ENCODE measurements at regions not wholly inside any gene's neighbourhood (a gene's known extent, or its start where the extent isn't known, plus 50 kb on each side); places are given as distances from the start of the nearest gene placed in this dataset.

- no peak overlapping the region for H3K27ac ChIP-seq (ENCODE audit: insufficient read length, low read depth, low read length)
Measured at GRCh38 chr7:42549866-42550485, 313.0 kb upstream of the GLI3 start.

More at GRCh38 chr7:42549866-42550485, 313.0 kb upstream of the GLI3 start:
- Histone ChIP-seq H3K9ac (ENCODE audit: extremely low read depth, insufficient read length, low read length) (no peak overlapping the region), H2AK5ac (ENCODE audit: insufficient read length, low read length) (no peak overlapping the region), H3K56ac (ENCODE audit: insufficient read length, low read depth, low read length) (no peak overlapping the region), H4K91ac (ENCODE audit: insufficient read length, low read depth, low read length) (no peak overlapping the region), H2BK15ac (ENCODE audit: low read depth, low read length) (no peak overlapping the region), H3K4me1 (ENCODE audit: insufficient read depth, low read length) (no peaks in the 10 kb centered on the region), H3K23me2 (ENCODE audit: insufficient read length, low read depth, low read length, poor library complexity, severe bottlenecking) (no peaks in the 10 kb centered on the region), H4K5ac (ENCODE audit: insufficient read length, low read depth, low read length) (no peak overlapping the region), H3K27me3 (ENCODE audit: insufficient read depth, low read length) (no peaks in the 10 kb centered on the region), H2AFZ (ENCODE audit: low read length) (no peak overlapping the region), H4K20me1 (ENCODE audit: control insufficient read depth, insufficient read depth, insufficient read length) (no peaks in the 10 kb centered on the region), H4K8ac (replicated peaks; ENCODE audit: insufficient read length, low read depth, low read length) (no peak overlapping the region), H3K9me3 (ENCODE audit: control insufficient read depth, low read depth, low read length) (peaks cover 26% of the 10 kb centered on the region), H3K79me1 (ENCODE audit: insufficient read depth, low read depth, low read length, poor library complexity, severe bottlenecking) (no peaks in the 10 kb centered on the region), H3K4ac (ENCODE audit: low read depth, low read length) (no peak overlapping the region), H3K79me2 (ENCODE audit: insufficient read depth, low read length) (no peaks in the 10 kb centered on the region), H3K23ac (ENCODE audit: insufficient read length, low read depth, low read length) (no peak overlapping the region), H3T11ph (ENCODE audit: low read length) (no peak overlapping the region), H2BK20ac (ENCODE audit: low read depth, low read length, poor library complexity, severe bottlenecking) (no peak overlapping the region), H2BK12ac (ENCODE audit: insufficient read length, low read depth, low read length) (no peak overlapping the region), H3K14ac (ENCODE audit: insufficient read depth, low read length) (no peak overlapping the region), H3K18ac (ENCODE audit: insufficient read length, low read depth, low read length) (no peak overlapping the region), H3K4me2 (ENCODE audit: insufficient read depth, insufficient read length, low read length) (no peak overlapping the region), H2BK120ac (ENCODE audit: low read depth, low read length, poor library complexity, severe bottlenecking) (no peak overlapping the region), H2BK5ac (ENCODE audit: insufficient read length, low read length) (no peak overlapping the region)
- H3K4me1 Mint-ChIP-seq, result no peaks in the 10 kb centered on the region
- no peaks in the 10 kb centered on the region for H3K27me3 Mint-ChIP-seq (ENCODE audit: low read depth)
- H3K36me3 Mint-ChIP-seq (ENCODE audit: insufficient read depth in 1 of 3, low read depth in 3 of 3), result peaks cover 9 to 39% (median 38%) of the 10 kb centered on the region in 3 experiments
- WGBS (ENCODE audit: extremely low coverage, insufficient read length, low lambda C conversion rate), result no CpG with 5 or more reads among the region's 3 CpGs
- DNase-seq, result no peak
- H3K4me3 Mint-ChIP-seq, result no peak overlapping the region
- TF ChIP-seq CTCF (conservative IDR thresholded peaks at IDR 0.05), result no peak
- H3K9me3 Mint-ChIP-seq, result peaks cover 47 to 59% of the 10 kb centered on the region in 2 experiments
- no peak overlapping the region for H3K27ac Mint-ChIP-seq
